GM12878 (cell line): ENCODE measurements at regions not wholly inside any gene's neighbourhood (a gene's known extent, or its start where the extent isn't known, plus 50 kb on each side); places are given as distances from the start of the nearest gene placed in this dataset.

Experiments used
- CREB1 ChIP-seq: IDR thresholded peaks from 2 replicates; pipeline ENCODE4 v1.6.1; 2012; ENCODE audit warnings: low read depth, mild to moderate bottlenecking, inconsistent platforms
- E2F4 ChIP-seq: IDR thresholded peaks from 2 replicates; pipeline ENCODE4 v1.6.1; 2012; ENCODE audit warnings: low read depth, low read length, improper control_type of control experiment
- HDAC6 ChIP-seq: fragments of 200-600 bp; sonication (generic); IDR thresholded peaks from one replicate; pipeline ENCODE4 v1.8.0; 2017; ENCODE audit warnings: antibody characterized with exemption; ENCODE audit not compliant: unreplicated experiment
- PRDM15 ChIP-seq: fragments of 450-650 bp; formaldehyde crosslinking; IDR thresholded peaks from 2 replicates; pipeline ENCODE4 v1.4.0; 2020; ENCODE audit warnings: mild to moderate bottlenecking, moderate library complexity
- RAD21 ChIP-seq: IDR thresholded peaks from 2 replicates; pipeline ENCODE4 v1.6.1; 2011; ENCODE audit warnings: mild to moderate bottlenecking, low read depth, low read length, moderate library complexity; ENCODE audit not compliant: insufficient read depth
- ZBED1 ChIP-seq: IDR thresholded peaks from 2 replicates; pipeline ENCODE4 v1.6.1; 2016; ENCODE audit warnings: borderline replicate concordance
- TF ChIP-seq, protein P1 (sequence below), 3 experiments: IDR thresholded peaks in 2 of 3; conservative IDR thresholded peaks in 1 of 3; 2 replicates each; pipeline ENCODE4 v1.5.1; 2011; ENCODE audit warnings: low read depth in 3 of 3, low read length in 3 of 3, mild to moderate bottlenecking in 3 of 3, control low read depth in 2 of 3, moderate library complexity in 2 of 3, inconsistent platforms in 1 of 3, mixed read lengths in 1 of 3; ENCODE audit not compliant: control insufficient read depth in 2 of 3, insufficient read depth in 1 of 3; ENCODE audit errors: extremely low read depth in 1 of 3
- TF ChIP-seq, protein P2 (sequence below): IDR thresholded peaks from 2 replicates; pipeline ENCODE4 v1.6.1; 2011; ENCODE audit warnings: borderline replicate concordance, low read depth, mild to moderate bottlenecking, moderate library complexity, mixed read lengths, low read length; ENCODE audit not compliant: insufficient read depth; ENCODE audit errors: extremely low read length

- TF ChIP-seq ZBED1 (no peak), E2F4 (no peak), HDAC6 (no peak), RAD21 (no peak), PRDM15 (no peak), CREB1 (no peak)
- TF ChIP-seq, protein P1, sequence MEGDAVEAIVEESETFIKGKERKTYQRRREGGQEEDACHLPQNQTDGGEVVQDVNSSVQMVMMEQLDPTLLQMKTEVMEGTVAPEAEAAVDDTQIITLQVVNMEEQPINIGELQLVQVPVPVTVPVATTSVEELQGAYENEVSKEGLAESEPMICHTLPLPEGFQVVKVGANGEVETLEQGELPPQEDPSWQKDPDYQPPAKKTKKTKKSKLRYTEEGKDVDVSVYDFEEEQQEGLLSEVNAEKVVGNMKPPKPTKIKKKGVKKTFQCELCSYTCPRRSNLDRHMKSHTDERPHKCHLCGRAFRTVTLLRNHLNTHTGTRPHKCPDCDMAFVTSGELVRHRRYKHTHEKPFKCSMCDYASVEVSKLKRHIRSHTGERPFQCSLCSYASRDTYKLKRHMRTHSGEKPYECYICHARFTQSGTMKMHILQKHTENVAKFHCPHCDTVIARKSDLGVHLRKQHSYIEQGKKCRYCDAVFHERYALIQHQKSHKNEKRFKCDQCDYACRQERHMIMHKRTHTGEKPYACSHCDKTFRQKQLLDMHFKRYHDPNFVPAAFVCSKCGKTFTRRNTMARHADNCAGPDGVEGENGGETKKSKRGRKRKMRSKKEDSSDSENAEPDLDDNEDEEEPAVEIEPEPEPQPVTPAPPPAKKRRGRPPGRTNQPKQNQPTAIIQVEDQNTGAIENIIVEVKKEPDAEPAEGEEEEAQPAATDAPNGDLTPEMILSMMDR (IDR thresholded peaks at IDR 0.05 in 2 of 3, conservative IDR thresholded peaks at IDR 0.05 in 1 of 3; ENCODE audit: control insufficient read depth in 2 of 3, extremely low read depth in 1 of 3, insufficient read depth in 1 of 3, low read depth in 3 of 3, low read length in 3 of 3): no peak
- TF ChIP-seq, protein P2, sequence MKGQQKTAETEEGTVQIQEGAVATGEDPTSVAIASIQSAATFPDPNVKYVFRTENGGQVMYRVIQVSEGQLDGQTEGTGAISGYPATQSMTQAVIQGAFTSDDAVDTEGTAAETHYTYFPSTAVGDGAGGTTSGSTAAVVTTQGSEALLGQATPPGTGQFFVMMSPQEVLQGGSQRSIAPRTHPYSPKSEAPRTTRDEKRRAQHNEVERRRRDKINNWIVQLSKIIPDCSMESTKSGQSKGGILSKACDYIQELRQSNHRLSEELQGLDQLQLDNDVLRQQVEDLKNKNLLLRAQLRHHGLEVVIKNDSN: no peak
Measured at GRCh38 chr7:85456254-85456653, 269.4 kb upstream of the SEMA3D start.
